ENCODE measurements at regions not wholly inside any gene's neighbourhood (a gene's known extent, or its start where the extent isn't known, plus 50 kb on each side); places are given as distances from the start of the nearest gene placed in this dataset.
"Not testable (repeated sequence)": the region's sequence is repeated elsewhere in the genome, so short reads cannot be mapped to it uniquely, and the experiment has no call there.

DNA sequence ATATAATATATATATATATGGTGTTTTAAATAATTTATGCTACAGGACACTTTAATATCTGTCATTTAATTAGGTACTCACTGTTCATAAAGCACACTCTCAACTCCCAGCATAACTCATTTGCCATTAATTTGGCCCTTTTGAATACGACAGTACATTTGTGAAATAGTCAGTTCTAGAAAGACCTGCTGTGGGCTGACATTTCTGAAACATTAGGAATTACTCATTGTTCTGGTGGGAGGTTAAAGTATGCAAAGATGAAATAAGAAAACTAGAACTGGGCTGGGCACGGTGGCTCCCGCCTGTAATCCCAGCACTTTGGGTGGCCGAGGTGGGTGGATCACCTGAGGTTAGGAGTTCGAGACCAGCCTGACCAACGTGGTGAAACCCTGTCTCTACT lies 497.5 kb downstream of the UTRN start:
- DNase-seq = no peak
- no peaks in the 10 kb centered on the region for H3K27me3 ChIP-seq
- no peaks in the 10 kb centered on the region for H3K4me1 ChIP-seq
- TF ChIP-seq, protein P1, sequence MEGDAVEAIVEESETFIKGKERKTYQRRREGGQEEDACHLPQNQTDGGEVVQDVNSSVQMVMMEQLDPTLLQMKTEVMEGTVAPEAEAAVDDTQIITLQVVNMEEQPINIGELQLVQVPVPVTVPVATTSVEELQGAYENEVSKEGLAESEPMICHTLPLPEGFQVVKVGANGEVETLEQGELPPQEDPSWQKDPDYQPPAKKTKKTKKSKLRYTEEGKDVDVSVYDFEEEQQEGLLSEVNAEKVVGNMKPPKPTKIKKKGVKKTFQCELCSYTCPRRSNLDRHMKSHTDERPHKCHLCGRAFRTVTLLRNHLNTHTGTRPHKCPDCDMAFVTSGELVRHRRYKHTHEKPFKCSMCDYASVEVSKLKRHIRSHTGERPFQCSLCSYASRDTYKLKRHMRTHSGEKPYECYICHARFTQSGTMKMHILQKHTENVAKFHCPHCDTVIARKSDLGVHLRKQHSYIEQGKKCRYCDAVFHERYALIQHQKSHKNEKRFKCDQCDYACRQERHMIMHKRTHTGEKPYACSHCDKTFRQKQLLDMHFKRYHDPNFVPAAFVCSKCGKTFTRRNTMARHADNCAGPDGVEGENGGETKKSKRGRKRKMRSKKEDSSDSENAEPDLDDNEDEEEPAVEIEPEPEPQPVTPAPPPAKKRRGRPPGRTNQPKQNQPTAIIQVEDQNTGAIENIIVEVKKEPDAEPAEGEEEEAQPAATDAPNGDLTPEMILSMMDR (IDR thresholded peaks at IDR 0.05) = no peak
- peaks cover 0 to 16% (median 11%) of the 10 kb centered on the region in 3 donors for H3K36me3 ChIP-seq
- H3K9me3 ChIP-seq = no peaks in the 10 kb centered on the region
- H3K4me3 ChIP-seq = no peak overlapping the region
- no peak overlapping the region for H3K27ac ChIP-seq
- intact Hi-C loops (cut with DNase I; ENCODE audit: low total_unique reads) = no loop called here

DNA sequence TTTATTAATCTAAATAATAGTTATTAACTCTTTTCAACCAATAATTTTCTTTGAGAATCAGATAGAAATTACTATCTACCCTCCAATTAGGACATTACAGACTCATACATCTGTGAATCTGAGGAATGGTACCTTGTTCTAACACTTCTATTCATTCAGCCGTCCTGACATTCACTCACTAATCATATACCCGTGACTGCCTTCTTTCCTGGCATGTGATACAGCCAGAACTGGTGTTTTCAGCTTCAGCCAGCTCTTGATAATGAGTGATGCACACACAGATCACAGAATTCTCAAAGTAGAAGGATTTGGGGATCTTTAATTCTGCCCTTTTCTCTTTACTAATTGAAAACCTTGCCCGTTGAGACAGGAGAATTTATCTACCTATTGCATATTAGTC lies 499.9 kb downstream of the UTRN start:
- DNase-seq = no peak
- intact Hi-C loops (cut with DNase I; ENCODE audit: low total_unique reads) = no loop called here

DNA sequence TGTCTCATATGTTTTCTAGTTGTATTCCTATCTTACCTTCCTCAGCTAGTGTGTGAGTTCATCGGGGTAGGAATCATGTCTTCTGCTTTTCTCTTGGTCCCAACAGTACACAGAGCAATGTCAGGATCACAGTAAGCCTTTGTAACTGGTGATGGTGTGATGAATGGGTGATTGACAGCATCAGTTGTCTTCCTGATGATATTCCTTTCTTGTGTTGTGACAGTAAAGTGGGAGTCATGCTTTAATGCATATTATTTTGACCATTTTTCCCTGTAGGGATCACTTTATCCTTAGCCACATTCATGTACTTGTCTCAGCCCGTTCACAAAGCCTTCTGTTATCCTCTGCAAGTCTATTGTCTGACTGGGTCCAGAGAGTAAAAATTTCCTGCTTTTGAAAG lies 501.7 kb downstream of the UTRN start:
- no peak for DNase-seq
- H3K27ac ChIP-seq = no peak overlapping the region
- intact Hi-C loops (cut with DNase I; ENCODE audit: low total_unique reads) = no loop called here
- TF ChIP-seq, protein P1 (IDR thresholded peaks at IDR 0.05) = no peak
- peaks cover 13 to 25% (median 23%) of the 10 kb centered on the region in 3 donors for H3K36me3 ChIP-seq
- H3K4me1 ChIP-seq = no peaks in the 10 kb centered on the region
- H3K27me3 ChIP-seq = no peaks in the 10 kb centered on the region
- no peak overlapping the region for H3K4me3 ChIP-seq
- H3K9me3 ChIP-seq = no peaks in the 10 kb centered on the region

More for the DNA sequence above, 499.9 kb downstream of the UTRN start:
- no peaks in the 10 kb centered on the region for H3K27me3 ChIP-seq
- peaks cover 0 to 27% (median 16%) of the 10 kb centered on the region in 3 donors for H3K36me3 ChIP-seq
- no peak overlapping the region for H3K27ac ChIP-seq
- H3K4me1 ChIP-seq = no peaks in the 10 kb centered on the region
- TF ChIP-seq, protein P1 (IDR thresholded peaks at IDR 0.05) = no peak
- H3K4me3 ChIP-seq = no peak overlapping the region
- no peaks in the 10 kb centered on the region for H3K9me3 ChIP-seq

DNA sequence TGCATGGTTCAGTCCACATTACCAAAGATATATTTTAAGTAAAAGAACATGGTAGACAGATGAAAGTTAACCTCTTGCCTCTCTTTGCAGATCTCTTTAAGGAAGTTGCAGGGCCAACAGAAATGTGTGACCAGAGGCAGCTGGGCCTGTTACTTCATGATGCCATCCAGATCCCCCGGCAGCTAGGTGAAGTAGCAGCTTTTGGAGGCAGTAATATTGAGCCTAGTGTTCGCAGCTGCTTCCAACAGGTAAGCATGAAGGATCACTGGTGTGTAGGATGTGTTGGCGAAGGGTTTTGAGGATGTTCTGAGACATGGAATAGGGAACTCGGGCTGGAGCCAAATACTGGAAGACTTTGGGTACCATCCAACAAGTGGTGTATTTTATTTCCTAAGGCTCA lies 508.6 kb downstream of the UTRN start:
- Histone ChIP-seq H3K4me3 (no peak overlapping the region), H3K9me3 (no peaks in the 10 kb centered on the region), H3K27me3 (no peaks in the 10 kb centered on the region), H3K36me3 (peaks cover 41 to 55% (median 52%) of the 10 kb centered on the region in 3 donors), H3K4me1 (peaks cover 0 to 17% (median 3%) of the 10 kb centered on the region in 4 donors), H3K27ac (no peak overlapping the region)
- DNase-seq = no peak
- intact Hi-C loops (cut with DNase I; ENCODE audit: low total_unique reads) = no loop called here
- TF ChIP-seq, protein P1 (IDR thresholded peaks at IDR 0.05) = no peak

DNA sequence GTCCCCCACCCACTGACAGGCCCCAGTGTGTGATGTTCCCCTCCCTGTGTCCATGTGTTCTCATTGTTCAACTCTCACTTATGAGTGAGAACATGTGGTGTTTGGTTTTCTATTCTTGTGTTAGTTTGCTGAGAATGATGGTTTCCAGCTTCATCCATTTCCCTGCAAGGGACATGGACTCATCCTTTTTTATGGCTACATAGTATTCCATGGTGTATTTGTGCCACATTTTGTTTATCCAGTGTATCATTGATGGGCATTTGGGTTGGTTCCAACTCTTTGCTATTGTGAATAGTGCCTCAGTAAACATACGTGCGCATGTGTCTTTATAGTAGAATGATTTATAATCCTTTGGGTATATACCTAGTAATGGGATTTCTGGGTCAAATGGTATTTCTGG lies 509.9 kb downstream of the UTRN start:
- H3K27ac ChIP-seq; DNase-seq; H3K9me3 ChIP-seq; H3K4me3 ChIP-seq; H3K27me3 ChIP-seq; intact Hi-C loops (cut with DNase I; ENCODE audit: low total_unique reads): not testable (repeated sequence)
- peaks cover 41 to 60% (median 47%) of the 10 kb centered on the region in 3 donors for H3K36me3 ChIP-seq
- peaks cover 0 to 17% (median 3%) of the 10 kb centered on the region in 4 donors for H3K4me1 ChIP-seq

DNA sequence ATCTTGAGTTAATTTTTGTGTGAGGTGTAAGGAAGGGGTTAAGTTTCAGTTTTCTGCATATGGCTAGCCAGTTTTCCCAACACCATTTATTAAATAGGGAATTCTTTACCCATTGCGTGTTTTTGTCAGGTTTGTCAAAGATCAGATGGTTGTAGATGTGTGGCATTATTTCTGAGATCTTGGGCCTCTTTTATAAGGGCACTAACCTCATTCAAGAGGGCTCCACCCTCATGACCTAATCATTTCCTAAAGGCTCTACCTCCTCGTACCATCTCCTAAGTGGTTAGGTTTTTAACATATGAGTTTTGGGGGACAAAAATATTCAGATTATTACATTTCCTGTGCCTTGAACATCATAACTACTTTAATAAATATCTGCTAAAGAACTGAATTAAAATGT lies 510.9 kb downstream of the UTRN start:
- DNase-seq = no peak
- no peaks in the 10 kb centered on the region for H3K9me3 ChIP-seq
- H3K36me3 ChIP-seq = peaks cover 35 to 59% (median 47%) of the 10 kb centered on the region in 3 donors
- H3K4me1 ChIP-seq = peaks cover 0 to 17% (median 3%) of the 10 kb centered on the region in 4 donors
- H3K27me3 ChIP-seq = no peaks in the 10 kb centered on the region
- no peak overlapping the region for H3K4me3 ChIP-seq
- intact Hi-C loops (cut with DNase I; ENCODE audit: low total_unique reads) = no loop called here
- TF ChIP-seq, protein P1 (IDR thresholded peaks at IDR 0.05) = no peak
- H3K27ac ChIP-seq = no peak overlapping the region

Measured in tibial artery (tissue), 4 donors.